RWPE2 (cell line): ENCODE measurements at regions not wholly inside any gene's neighbourhood (a gene's known extent, or its start where the extent isn't known, plus 50 kb on each side); places are given as distances from the start of the nearest gene placed in this dataset.

Source experiments
- ATAC-seq: fragments of 200-7000 bp; cut with Tn5 transposase; 3 replicates; pipeline ENCODE4 v1.9.1; 2021; ENCODE audit warnings: low read depth
- DNase-seq: peaks from one replicate; pipeline ENCODE4 v3.0.0-alpha.2; 2020; ENCODE audit warnings: low spot score
- H3K27ac ChIP-seq: fragments of 450-650 bp; 2 replicates; pipeline ENCODE4 v1.5.1; 2017; ENCODE audit warnings: mild to moderate bottlenecking; ENCODE audit not compliant: poor library complexity, severe bottlenecking
- H3K27me3 ChIP-seq: fragments of 250-450 bp; sonication (Bioruptor Pico); 2 replicates; pipeline ENCODE4 v1.5.1; 2021; ENCODE audit warnings: mild to moderate bottlenecking, moderate library complexity; ENCODE audit not compliant: insufficient read depth, poor library complexity, severe bottlenecking
- H3K36me3 ChIP-seq: fragments of 250-450 bp; sonication (Bioruptor Pico); 2 replicates; pipeline ENCODE4 v1.5.1; 2020; ENCODE audit warnings: low read depth, mild to moderate bottlenecking, moderate library complexity
- H3K4me1 ChIP-seq: fragments of 250-450 bp; sonication (Bioruptor Pico); 2 replicates; pipeline ENCODE4 v1.5.1; 2021; ENCODE audit warnings: mild to moderate bottlenecking, moderate library complexity; ENCODE audit not compliant: insufficient read depth, poor library complexity, severe bottlenecking
- H3K4me3 ChIP-seq: fragments of 250-450 bp; sonication (Bioruptor Pico); 2 replicates; pipeline ENCODE4 v1.5.1; 2021; ENCODE audit warnings: mild to moderate bottlenecking, moderate library complexity; ENCODE audit not compliant: severe bottlenecking
- H3K9me3 ChIP-seq: fragments of 250-450 bp; sonication (Bioruptor Pico); 2 replicates; pipeline ENCODE4 v1.5.1; 2021; ENCODE audit warnings: mild to moderate bottlenecking, moderate library complexity; ENCODE audit not compliant: severe bottlenecking
- TF ChIP-seq, protein P1 (sequence below): fragments of 450-650 bp; IDR thresholded peaks from one replicate; pipeline ENCODE4 v1.5.1; 2017; ENCODE audit warnings: mild to moderate bottlenecking, moderate library complexity; ENCODE audit not compliant: poor library complexity, severe bottlenecking

DNA sequence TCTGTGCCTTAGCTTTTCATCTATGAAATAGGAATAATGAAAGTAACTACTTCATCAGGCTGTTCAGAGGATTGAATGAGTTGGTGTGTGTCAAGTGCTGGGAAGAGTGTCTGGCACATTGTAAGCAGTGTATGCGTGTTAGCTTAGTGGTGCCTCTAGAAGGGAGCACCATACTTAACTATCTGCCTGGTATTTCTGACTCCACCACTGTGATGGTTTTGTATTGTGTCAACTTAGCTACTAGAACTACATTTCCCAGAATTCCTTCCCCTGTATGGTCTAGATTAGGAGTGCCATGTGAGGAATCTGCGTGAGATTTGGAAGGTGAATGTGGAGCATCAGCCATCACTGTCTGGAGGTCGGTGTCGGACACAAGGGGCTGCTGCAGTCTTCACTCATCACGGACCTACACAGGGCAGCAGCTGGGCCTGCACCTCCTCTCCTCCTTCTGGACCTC is 115.4 kb upstream of the GALNT15 start:
- Histone ChIP-seq H3K4me1 (peaks cover 41% of the 10 kb centered on the region), H3K36me3 (no peaks in the 10 kb centered on the region), H3K27me3 (no peaks in the 10 kb centered on the region), H3K4me3 (no peak overlapping the region), H3K27ac (peak overlapping the region; percentile 96), H3K9me3 (no peaks in the 10 kb centered on the region)
- DNase-seq: no peak
- no peak for ATAC-seq
- TF ChIP-seq, protein P1, sequence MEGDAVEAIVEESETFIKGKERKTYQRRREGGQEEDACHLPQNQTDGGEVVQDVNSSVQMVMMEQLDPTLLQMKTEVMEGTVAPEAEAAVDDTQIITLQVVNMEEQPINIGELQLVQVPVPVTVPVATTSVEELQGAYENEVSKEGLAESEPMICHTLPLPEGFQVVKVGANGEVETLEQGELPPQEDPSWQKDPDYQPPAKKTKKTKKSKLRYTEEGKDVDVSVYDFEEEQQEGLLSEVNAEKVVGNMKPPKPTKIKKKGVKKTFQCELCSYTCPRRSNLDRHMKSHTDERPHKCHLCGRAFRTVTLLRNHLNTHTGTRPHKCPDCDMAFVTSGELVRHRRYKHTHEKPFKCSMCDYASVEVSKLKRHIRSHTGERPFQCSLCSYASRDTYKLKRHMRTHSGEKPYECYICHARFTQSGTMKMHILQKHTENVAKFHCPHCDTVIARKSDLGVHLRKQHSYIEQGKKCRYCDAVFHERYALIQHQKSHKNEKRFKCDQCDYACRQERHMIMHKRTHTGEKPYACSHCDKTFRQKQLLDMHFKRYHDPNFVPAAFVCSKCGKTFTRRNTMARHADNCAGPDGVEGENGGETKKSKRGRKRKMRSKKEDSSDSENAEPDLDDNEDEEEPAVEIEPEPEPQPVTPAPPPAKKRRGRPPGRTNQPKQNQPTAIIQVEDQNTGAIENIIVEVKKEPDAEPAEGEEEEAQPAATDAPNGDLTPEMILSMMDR: no peak

DNA sequence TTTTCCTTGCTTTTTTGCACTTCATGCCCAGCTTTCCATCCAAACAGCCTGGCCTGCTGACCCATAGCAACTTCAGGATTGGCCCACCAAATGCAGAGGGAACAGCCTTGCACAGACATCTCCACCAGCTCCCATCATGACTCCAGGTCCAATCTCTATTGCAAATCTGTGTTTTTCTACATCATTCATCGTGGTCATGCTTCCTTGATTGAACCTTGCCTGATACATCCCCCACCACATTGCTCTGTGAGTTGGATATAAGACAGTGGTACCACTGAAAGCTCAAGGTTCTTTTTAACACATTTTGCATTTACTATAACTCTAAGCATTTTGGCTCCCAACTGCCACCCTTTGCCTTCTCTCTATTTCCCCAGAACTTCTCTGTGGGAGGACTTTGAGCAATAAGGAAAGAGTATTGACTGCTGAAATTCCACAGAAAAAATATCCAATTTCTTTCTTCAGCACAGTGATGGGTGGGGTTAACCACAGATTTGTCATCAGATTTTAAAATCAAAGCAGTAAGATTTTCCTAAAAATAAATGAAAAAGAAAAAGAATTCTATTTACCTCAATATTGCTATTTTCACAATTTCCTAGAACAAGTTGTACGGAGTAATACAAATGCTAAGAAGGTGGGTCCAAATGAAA is 114.6 kb upstream of the GALNT15 start:
- Histone ChIP-seq H3K4me1 (peaks cover 41% of the 10 kb centered on the region), H3K4me3 (no peak overlapping the region), H3K36me3 (no peaks in the 10 kb centered on the region), H3K27ac (peak overlapping the region; percentile 96), H3K9me3 (no peaks in the 10 kb centered on the region), H3K27me3 (no peaks in the 10 kb centered on the region)
- DNase-seq (no peak), ATAC-seq (peak; percentile 36; the same call in 2 of the 3 replicates)
- TF ChIP-seq, protein P1: no peak

DNA sequence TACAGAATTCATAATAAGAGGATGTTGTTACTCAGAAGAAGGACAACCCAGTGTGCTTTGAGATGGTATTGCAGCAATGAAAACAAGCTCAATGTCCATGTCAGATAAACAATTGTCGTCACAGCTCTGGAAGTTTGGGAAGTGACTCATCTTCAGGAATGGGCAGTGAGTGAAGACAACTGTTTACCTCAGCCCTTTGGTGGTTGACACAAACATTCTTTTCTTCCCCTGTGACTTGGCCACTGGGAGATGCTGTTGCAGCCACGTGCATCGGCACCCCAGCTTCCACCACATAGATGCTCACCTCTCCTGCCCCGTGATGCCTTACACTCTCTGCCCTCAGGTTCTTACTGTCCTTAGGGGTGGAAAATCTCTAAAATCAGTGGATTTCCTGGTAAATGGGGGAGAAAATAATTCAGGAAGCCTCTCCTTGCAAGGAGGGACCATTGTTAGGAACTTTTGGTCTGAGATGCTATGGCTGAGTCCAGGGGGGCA is 114.1 kb upstream of the GALNT15 start:
- no peak overlapping the region for H3K4me3 ChIP-seq
- no peaks in the 10 kb centered on the region for H3K9me3 ChIP-seq
- peak overlapping the region; percentile 96 for H3K27ac ChIP-seq
- TF ChIP-seq, protein P1: peak; percentile 57
- peak; percentile 76 for DNase-seq
- peaks cover 45% of the 10 kb centered on the region for H3K4me1 ChIP-seq
- H3K36me3 ChIP-seq: no peaks in the 10 kb centered on the region
- ATAC-seq: peak; percentile 86
- H3K27me3 ChIP-seq: no peaks in the 10 kb centered on the region

DNA sequence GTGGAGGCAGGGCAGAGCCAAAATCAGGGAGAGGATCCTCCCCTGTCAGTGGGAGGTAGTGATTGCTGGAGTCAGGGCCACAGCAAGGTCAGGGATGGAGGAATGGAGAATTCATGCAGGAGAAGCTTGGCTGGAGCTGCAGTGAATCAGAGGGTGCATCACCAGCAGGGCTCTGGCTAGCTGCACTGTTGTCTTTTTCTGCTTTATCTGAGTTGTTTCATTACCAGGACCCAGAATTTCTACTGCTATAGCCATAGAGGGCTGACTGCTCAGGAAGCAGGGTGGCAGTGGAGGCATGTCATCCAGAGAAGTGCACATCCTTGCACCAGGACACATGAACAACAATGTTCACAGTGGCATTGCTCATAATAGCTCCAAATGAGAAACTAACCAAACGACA is 113.5 kb upstream of the GALNT15 start:
- Histone ChIP-seq H3K9me3 (no peaks in the 10 kb centered on the region), H3K4me3 (no peak overlapping the region), H3K27me3 (no peaks in the 10 kb centered on the region), H3K4me1 (peaks cover 42% of the 10 kb centered on the region), H3K27ac (peak overlapping the region; percentile 96), H3K36me3 (no peaks in the 10 kb centered on the region)
- TF ChIP-seq, protein P1: no peak
- no peak for DNase-seq
- ATAC-seq: peak; percentile 32; the same call in 1 of the 3 replicates

DNA sequence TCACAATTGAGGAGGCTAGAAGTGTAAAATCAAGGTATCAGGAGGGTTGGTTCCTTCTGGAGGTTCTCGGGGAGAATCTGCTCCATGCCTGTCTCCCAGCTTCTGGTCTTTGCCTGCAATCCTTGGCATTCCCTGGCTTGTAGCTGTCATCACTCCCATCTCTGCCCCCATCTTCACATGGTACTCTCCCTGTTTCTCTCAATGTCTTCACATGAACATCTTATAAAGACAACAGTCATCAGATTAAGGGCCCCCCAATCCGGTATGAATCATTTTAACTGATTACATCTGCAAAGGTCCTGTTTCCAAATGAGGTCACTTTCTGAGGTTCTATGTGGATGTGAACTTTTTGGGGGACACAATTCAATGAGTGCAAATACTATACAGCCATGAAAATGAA is 113.0 kb upstream of the GALNT15 start:
- DNase-seq: no peak
- Histone ChIP-seq H3K27me3 (no peaks in the 10 kb centered on the region), H3K36me3 (no peaks in the 10 kb centered on the region), H3K27ac (peak overlapping the region; percentile 96), H3K4me1 (peaks cover 39% of the 10 kb centered on the region), H3K9me3 (no peaks in the 10 kb centered on the region), H3K4me3 (no peak overlapping the region)
- no peak for ATAC-seq
- TF ChIP-seq, protein P1: no peak
